ENCODE measurements at regions not wholly inside any gene's neighbourhood (a gene's known extent, or its start where the extent isn't known, plus 50 kb on each side); places are given as distances from the start of the nearest gene placed in this dataset.
"Not testable (repeated sequence)": the region's sequence is repeated elsewhere in the genome, so short reads cannot be mapped to it uniquely, and the experiment has no call there.

- DNase-seq: no peak
Observed at GRCh38 chr2:236417150-236417549, 152.5 kb upstream of the ACKR3 start.

GRCh38 chr2:236430584-236430983 is 139.0 kb upstream of the ACKR3 start:
- no peak for DNase-seq

DNA sequence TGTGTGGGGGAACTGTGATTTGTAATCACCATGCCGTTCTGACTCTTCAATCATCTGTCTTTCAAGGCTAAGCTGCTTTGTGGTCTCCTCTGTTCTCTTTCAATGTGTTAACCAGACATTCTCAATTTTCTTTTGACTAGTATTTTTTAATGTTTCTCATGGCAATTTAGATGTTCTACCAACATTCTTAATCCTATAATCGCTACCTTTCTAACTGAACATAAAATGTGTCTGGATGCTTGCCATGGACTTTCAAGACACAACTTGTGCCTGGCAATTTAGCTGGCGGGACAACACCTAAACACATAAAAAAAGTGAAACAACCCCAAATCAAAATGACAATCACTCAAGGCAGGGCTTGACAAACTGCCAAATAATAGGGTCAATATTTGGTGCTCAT is 135.0 kb upstream of the ACKR3 start:
- no peak for DNase-seq

GRCh38 chr2:236440110-236440881 is 129.3 kb upstream of the ACKR3 start:
- DNase-seq: no peak

GRCh38 chr2:236444187-236444586 is 125.4 kb upstream of the ACKR3 start:
- DNase-seq: no peak

DNA sequence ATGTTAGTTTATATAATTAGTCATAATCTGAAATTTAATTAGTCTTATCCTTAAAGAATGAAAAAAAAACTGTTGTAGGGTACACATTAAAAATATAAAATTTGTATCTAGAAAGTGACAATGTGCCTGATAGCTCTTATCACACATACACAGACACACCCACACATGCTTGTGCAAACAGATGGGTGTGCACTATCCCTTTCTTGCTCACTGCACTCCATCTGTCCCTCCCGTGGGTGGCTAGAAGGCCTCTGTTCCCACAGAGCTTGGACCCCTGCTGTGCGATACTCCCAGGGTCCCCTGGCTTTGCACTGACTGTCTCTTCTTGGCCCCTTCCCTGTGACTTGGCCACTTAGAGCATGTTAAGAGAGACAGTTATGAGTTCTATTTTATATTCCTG is 123.9 kb upstream of the ACKR3 start:
- DNase-seq: no peak

DNA sequence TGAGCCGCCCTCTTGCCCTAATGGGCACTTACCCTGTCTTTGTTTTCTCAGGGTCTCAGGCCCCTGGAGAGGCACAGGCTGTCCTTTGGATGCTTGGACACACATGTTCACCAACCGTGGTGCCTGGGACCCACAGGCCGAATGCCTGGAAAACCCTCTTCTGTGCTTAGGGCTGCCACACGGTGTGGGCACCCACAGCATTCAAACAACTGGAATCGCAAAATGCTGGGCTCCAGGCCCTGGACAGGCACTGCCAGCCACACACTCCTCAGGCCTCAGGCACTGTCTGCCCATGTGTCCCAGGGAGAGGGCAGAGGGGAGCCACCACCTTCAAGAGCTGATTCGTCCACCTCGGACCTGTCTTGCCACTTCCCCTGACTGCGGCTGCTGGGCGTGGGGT is 123.1 kb upstream of the ACKR3 start:
- no peak for DNase-seq

DNA sequence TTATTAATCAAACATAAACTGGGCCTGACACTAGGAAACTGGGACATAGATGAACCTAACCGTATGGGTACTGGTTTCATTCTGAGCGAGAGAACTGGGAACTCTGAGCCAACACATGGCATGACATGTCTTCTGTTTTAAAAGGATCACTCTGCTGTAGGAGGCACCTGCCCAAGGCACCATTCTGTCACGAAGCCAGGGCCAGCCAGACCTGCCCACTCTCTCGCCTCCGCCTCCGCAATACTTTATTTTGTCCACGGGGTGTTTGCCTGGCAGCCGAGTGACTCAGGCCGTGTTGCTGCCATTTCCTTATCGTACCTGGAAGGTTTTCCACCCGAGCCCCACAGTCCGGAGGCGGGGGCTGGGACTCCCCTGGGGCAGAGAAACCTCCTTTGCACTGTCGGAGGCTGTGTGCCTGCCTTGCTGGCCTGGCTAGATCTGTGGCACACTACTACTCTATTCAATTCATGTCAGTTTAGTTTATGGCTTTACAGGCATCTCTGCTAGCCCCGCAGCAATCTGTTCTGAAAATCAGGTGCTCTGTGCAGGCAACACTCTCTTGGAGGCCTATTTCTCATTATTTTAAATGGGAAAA is 120.4 kb upstream of the ACKR3 start:
- DNase-seq: peak in 1 of 2 experiments; percentile 16

DNA sequence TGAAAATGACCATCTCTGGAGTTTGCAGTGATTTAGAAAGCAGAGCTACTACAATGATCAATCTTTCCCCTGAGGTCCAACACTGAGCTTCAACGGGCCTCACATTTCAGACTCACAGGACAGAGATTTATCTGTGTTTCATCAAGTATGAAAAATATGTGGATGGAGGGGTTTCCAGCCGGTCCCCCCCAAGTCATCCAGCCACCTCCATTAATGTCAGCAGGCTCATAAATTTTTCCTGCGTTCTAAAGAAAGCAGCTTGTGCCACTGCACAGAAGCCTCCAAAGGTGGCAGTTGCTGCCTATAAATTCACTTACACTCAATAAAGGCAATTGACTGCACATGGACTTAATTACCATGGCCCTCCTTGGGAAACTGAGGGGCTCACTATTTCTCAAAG is 117.4 kb upstream of the ACKR3 start:
- DNase-seq: no peak

DNA sequence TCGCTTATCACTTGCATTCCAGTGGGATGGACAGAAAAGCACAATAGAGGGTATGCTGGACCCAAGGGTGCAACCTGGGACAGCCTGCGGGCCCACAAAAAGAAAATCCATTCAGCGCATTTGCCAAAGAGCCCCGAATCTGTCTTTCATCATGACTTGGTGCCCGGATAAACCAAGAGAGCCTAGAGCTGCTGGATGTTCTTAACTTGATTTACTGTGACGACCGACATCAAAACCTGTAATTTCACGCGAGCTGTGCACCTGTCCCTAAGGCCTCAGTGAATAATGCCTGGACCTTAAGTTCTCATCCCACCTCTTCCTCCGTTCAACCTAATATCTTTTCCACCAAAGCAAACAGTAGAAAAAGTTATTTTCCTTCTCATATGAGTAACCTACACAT is 115.5 kb upstream of the ACKR3 start:
- no peak for DNase-seq

GRCh38 chr2:236459393-236459792 is 110.2 kb upstream of the ACKR3 start:
- no peak for DNase-seq

GRCh38 chr2:236464140-236464539 is 105.5 kb upstream of the ACKR3 start:
- DNase-seq: no peak

DNA sequence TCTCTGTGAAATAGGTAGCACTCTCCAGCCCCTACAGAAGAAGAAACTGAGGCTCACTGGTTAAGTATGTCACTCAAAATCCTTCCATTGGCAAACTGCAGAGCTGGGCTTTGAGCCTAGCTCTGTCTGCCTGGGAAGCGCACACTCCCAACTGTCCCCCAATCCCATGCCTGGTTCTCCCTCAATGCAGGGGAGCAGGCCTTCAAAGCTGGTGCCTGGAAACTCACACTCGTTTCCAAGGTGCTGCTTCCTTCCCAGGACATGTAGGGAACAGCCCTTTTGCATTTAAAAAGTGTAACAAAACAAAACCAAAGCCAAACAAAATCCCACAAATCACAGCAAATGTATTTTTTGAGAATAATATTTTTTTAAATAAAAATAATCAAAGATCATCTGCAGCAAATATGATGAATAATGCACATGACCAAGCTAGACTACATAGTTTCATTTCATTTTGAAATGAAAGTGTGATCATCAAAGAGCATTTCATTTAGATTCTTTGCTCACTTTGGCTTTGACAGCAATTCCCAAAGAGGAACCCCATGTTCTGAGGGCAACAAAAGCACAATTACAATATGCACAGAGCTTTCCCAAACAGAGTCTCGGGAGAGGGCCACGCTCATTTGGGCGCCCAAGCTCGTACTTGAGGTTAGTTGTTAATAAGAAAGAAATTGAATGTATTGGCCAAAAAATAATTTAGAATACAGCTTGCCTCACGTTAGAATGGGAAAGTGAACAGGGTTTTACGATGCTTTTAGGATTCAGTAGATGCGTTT is 96.7 kb upstream of the ACKR3 start:
- DNase-seq: no peak

DNA sequence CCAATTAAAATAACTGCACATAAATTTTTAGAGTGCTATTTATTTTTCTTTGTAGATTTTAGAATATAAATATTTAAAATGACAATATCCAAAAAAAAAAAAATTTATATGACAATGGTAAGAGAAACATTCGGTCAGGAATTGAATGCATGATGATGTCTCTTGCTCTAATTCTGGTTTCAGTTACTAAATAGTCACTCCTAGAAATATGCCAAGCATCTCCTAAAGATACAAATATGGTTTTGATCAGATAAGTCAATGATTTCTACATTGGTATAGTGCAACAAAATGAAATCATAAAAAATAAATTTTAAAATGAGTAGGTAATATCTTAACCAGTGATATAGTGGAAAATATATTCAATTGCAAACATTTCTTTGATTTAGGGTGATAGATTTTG is 95.9 kb upstream of the ACKR3 start:
- DNase-seq: no peak

GRCh38 chr2:236479814-236480213 is 89.8 kb upstream of the ACKR3 start:
- no peak for DNase-seq

- no peak for DNase-seq
Observed at GRCh38 chr2:236483102-236483501, 86.5 kb upstream of the ACKR3 start.

DNA sequence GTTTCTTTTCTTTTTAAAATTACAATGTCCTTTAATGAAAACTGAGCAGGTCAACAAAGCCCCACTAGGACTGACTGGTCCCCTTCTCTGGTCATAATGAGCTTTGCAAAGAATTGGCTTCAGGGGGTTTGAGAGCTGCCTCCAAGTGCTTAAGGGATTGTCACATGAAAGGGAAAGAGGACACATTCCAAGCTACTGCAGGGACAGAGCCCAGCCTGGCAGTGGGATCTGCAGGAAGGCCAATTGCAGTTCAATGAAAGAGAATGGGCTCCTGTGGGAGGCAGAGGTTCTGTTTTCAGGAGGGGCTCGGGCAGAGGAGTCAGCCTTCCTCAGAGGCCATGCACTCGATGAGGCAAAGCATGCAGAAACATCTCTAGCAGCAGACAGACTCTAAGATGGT is 84.1 kb upstream of the ACKR3 start:
- DNase-seq: no peak

DNA sequence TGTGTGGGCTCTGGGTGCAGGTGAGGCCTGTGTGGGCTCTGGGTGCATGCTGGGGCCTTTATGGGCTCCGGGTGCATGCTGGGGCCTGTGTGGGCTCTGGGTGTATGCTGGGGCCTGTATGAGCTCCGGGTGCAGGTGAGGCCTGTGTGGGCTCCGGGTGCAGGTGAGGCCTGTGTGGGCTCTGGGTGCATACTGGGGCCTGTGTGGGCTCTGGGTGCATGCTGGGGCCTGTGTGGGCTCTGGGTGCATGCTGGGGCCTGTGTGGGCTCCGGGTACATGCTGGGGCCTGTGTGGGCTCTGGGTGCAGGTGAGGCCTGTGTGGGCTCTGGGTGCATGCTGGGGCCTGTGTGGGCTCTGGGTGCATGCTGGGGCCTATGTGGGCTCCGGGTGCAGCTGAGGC is 80.5 kb upstream of the ACKR3 start:
- DNase-seq: not testable (repeated sequence)

DNA sequence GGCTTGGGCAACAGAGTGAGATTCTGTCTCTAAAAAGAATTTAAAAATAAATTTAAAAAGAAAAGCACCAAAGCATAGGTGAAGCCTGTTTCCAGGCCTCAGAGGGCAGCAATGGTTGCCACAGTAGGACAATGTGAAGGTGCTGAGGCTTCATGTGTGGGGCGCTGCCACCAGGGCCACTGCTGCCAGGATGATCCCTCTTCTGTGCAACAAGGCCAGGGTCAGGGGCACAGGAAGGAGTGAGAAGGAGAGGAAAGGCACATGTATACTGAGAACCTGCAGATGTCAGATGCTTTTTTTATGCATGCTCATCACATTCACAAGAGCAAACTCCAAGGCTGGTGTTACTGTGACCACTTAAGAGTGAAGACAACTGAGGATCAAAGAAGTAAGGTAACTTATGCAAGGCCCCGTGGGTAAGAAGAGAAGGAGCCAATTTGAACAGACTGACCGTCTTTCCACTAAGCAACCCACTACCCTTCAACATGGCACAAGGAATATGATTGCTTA is 79.7 kb upstream of the ACKR3 start:
- DNase-seq: no peak

DNA sequence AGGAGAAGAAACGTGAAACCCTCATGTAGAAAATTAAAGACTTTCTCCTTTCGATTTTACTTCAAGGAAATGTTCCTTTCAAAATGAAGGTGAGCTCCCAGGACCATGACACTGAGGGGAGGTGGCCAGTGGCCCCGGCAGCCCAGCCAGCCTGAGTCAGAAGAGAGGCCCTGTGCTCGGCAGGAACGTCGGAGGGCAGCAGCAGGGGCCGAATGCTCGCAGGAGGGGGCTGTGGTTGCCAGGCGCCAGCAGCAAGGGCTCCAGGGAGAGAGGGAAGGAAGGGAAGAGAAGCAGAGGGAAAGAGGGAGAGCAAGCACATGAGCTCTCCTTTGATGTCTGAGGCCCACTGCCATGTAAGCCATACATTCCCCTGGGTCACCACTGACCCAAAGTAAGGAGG is 73.3 kb upstream of the ACKR3 start:
- no peak for DNase-seq

GRCh38 chr2:236498369-236498768 is 71.3 kb upstream of the ACKR3 start:
- DNase-seq: no peak

- no peak for DNase-seq
Observed at GRCh38 chr2:236499691-236500578, 69.7 kb upstream of the ACKR3 start.

GRCh38 chr2:236501026-236501425 is 68.6 kb upstream of the ACKR3 start:
- DNase-seq: no peak
